Progenitor cell of endocrine pancreas (in vitro differentiated cells): ENCODE measurements at regions not wholly inside any gene's neighbourhood (a gene's known extent, or its start where the extent isn't known, plus 50 kb on each side); places are given as distances from the start of the nearest gene placed in this dataset.
"Not testable (repeated sequence)": the region's sequence is repeated elsewhere in the genome, so short reads cannot be mapped to it uniquely, and the experiment has no call there.

Experiments
- DNase-seq: peaks from one replicate; pipeline ENCODE4 v3.0.0; 2021; ENCODE audit warnings: low spot score; ENCODE audit not compliant: unreplicated experiment
- H3K27ac Mint-ChIP-seq: 2 replicates; pipeline ENCODE4 v1.8.0; 2021; ENCODE audit warnings: mild to moderate bottlenecking, moderate library complexity, mixed read lengths
- H3K27me3 Mint-ChIP-seq: 2 replicates; pipeline ENCODE4 v1.8.0; 2021; ENCODE audit warnings: mixed read lengths
- H3K36me3 Mint-ChIP-seq: 2 replicates; pipeline ENCODE4 v1.8.0; 2022; ENCODE audit warnings: mixed read lengths; ENCODE audit not compliant: insufficient read depth
- H3K4me1 Mint-ChIP-seq: 2 replicates; pipeline ENCODE4 v1.8.0; 2021; ENCODE audit warnings: low read depth, mixed read lengths
- H3K4me3 Mint-ChIP-seq: 2 replicates; pipeline ENCODE4 v1.8.0; 2021; ENCODE audit warnings: low read depth, mild to moderate bottlenecking, moderate library complexity, mixed read lengths
- H3K9me3 Mint-ChIP-seq: 2 replicates; pipeline ENCODE4 v1.8.0; 2021; ENCODE audit warnings: low read depth, mixed read lengths

DNA sequence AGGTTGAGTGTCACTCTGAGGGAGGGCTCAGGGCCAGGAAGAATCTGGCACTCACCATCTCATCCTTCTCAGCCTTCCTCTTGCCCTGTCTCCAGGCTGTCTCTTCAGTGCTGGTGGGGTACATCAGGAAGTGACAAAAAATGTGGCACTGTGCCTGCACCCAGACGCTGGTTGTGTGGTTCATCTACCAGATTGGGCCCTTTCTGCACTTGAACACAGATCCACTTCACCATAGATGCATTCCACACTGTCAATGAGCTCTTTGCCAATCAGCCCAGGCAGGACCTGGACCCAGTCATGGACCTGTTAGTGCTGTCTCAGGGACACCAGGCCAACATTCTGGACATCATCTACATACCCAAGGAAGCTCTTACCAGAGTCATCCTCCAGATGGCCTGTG lies 247.7 kb downstream of the CWH43 start:
- H3K4me1 Mint-ChIP-seq, H3K4me3 Mint-ChIP-seq, DNase-seq, H3K27ac Mint-ChIP-seq, H3K27me3 Mint-ChIP-seq, H3K36me3 Mint-ChIP-seq: not testable (repeated sequence)
- H3K9me3 Mint-ChIP-seq, result peaks cover 11% of the 10 kb centered on the region

DNA sequence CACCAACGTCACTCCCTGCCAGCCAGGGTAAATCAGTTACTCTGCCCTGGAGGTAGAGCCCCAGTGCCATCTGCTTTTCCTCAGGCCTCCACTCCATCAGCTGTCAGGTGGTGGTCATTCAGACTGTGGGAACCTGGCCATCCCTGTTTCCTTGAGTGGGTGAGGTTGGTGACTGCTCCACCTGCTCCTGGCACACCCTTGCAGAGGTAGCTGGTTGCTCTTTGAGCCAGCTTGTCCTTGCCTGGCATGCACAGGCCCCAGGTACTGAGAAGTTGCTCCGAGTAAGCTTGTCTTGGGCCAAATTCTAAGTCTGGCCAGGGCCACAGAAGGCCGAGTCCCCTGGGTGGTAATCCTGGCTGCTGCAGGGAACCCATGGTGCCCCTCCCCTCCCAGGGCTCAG lies 248.3 kb downstream of the CWH43 start:
- DNase-seq, H3K4me1 Mint-ChIP-seq, H3K27ac Mint-ChIP-seq, H3K4me3 Mint-ChIP-seq, H3K36me3 Mint-ChIP-seq, H3K27me3 Mint-ChIP-seq: not testable (repeated sequence)
- H3K9me3 Mint-ChIP-seq, result peaks cover 11% of the 10 kb centered on the region

DNA sequence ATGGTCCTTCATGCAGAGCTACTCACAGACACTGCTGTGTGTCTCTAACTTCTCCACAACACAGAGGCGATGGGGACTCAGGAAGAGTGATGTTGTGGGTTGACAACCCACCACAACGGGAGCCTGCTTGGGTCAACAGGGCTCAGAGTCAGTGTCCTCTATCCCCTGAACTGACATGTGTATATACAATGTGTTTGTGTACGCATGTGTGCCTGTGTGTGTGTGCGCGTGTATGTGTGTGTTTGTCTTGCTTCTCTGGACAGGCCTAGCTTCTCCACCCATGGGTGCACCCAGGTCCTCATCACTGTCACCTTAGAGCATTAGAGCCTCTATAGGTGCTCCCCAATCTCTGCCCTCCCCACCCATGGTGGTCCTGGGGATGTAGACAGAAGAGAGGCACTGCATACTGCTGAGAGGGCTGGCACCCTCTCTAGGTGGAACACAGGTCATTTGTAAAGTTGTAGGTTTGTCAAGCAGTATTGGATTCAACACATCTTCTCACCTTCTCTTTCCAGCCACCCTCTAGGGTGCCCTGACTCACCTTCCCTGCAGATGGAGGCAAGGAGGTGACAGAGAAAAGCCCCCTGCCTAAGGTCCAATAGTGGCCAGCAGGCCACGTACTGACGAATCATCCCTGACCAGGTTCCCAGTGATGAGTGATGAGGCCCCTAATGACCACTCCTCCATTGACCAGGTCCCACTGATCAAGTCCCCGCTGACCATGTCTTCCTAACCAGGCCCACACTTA lies 249.5 kb downstream of the CWH43 start:
- peaks cover 17% of the 10 kb centered on the region for H3K9me3 Mint-ChIP-seq
- H3K27me3 Mint-ChIP-seq, DNase-seq, H3K4me1 Mint-ChIP-seq, H3K4me3 Mint-ChIP-seq, H3K36me3 Mint-ChIP-seq, H3K27ac Mint-ChIP-seq: not testable (repeated sequence)

DNA sequence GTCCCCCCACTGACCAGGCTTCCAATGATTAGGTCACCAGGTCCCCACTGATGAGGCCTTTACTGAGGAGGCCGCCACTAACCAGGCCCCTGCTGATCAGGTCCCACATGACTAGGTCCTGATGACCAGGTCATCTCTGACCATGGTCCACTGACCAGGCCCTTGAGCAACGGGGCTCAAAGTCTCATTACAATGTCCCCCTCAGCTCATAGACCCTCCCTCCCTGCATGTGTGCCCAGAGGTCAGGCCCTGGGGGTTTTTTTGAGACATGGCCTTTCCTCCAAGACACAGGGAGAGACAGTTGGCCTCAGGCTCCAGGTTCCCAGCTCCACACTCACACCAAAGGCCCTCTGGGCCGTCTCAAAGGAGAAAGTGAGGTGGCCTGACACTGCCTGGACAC lies 250.4 kb downstream of the CWH43 start:
- H3K27ac Mint-ChIP-seq, H3K27me3 Mint-ChIP-seq, DNase-seq, H3K4me1 Mint-ChIP-seq, H3K4me3 Mint-ChIP-seq, H3K36me3 Mint-ChIP-seq: not testable (repeated sequence)
- H3K9me3 Mint-ChIP-seq, result peaks cover 21% of the 10 kb centered on the region

DNA sequence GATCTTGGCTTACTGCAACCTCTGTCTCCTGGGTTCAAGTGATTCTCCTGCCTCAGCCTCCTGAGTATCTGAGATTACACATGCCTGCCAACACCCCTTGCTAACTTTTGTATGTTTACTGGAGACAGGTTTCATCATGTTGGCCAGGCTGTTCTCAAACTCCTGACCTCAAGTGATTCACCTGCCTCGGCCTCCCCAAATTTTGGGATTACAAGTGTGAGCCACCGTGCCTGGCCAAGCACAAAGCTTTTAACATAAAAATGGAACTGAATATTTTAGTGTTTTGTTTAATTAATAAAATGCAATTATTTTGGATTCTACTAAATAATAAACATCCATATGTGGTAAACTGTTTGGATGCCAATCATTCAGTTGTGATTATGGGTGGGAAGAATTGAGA lies 255.2 kb downstream of the CWH43 start:
- H3K36me3 Mint-ChIP-seq, H3K27me3 Mint-ChIP-seq, DNase-seq, H3K4me1 Mint-ChIP-seq, H3K27ac Mint-ChIP-seq, H3K4me3 Mint-ChIP-seq: not testable (repeated sequence)
- H3K9me3 Mint-ChIP-seq, result peaks cover 37% of the 10 kb centered on the region

DNA sequence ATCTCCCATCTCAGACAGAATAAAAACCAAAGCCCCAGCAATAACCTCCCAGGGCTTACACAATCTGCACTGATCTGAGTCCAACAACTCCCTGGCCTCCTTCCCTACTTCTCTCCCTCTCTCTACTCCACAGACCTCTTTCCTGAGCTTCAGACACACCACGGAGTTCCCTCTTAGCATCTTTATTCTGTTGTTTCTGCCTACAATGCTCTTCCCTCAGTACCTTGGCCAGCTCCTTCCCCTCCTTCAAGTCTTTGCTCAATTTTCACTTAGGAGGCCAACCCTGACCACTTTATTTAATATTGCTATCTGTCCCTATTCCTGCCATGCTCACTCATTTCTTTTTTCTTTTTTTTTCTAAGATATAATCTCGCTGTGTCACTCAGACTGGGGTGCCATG lies 276.7 kb downstream of the CWH43 start:
- not testable (repeated sequence) for H3K36me3 Mint-ChIP-seq, H3K4me1 Mint-ChIP-seq, H3K27ac Mint-ChIP-seq

DNA sequence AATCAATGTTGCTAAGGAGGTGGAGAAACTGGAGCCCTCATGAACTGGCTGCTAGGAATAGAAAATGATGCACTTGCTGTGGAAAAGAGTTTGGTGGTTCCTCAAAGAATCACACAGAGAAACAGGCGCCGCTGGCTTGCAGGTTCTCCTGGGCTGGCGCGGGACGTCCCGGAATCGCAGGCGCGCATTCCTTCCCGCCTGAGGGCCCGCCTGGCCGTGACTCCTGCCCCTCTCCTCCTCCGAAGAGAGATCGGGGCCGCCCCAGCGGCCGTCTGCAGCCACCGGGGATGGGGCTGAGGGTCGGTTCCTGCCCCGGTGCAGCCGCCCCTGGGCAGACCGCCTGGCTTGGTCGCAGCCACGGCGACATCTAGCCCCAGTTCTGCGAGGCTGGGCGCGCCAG lies 284.4 kb downstream of the CWH43 start:
- H3K9me3 Mint-ChIP-seq, H3K27me3 Mint-ChIP-seq, DNase-seq, H3K4me3 Mint-ChIP-seq, H3K4me1 Mint-ChIP-seq, H3K27ac Mint-ChIP-seq, H3K36me3 Mint-ChIP-seq: not testable (repeated sequence)

More for the DNA sequence above, 276.7 kb downstream of the CWH43 start:
- not testable (repeated sequence) for H3K4me3 Mint-ChIP-seq, H3K9me3 Mint-ChIP-seq, DNase-seq, H3K27me3 Mint-ChIP-seq

DNA sequence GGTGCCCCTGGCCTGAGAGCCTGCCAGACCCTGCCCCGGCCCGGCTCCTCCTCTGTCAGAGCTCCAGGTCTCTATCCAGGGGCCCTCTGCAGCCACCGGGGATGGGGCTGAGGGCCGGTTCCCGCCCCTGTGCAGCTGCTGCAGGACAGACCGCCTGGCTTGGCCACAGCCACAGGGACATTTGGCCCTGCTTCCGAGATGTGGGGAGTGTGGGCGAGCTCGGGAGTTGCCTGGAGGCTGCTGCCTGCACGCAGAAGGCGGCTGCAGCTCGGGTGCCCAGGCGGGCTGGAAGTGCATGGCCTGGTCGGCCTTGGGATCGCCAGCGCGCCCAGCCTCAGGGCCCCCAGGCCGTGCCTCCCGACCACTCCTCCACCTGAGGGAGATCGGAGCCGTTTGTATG lies 284.8 kb downstream of the CWH43 start:
- H3K4me3 Mint-ChIP-seq, H3K9me3 Mint-ChIP-seq, H3K27ac Mint-ChIP-seq, DNase-seq, H3K27me3 Mint-ChIP-seq, H3K36me3 Mint-ChIP-seq, H3K4me1 Mint-ChIP-seq: not testable (repeated sequence)

DNA sequence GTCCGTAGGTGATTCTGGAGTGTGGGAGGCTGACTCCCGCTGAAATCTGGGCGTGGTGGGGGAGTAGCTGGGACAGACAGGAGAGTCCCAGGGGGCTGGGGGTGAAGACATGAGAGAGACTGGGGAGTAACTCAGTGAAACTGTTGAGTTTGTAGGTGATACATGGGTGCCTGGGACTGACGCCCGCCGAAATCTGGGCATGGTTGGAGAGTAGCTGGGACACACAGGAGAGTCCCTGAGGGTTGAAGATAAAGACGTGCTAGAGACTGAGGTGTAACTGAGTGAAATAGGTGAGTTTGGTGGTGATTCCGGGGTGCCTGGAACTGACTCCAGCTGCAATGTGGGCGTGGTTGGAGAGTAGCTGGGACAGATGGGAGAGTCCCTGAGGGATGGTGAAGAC lies 299.8 kb downstream of the CWH43 start:
- H3K27ac Mint-ChIP-seq, H3K36me3 Mint-ChIP-seq, H3K27me3 Mint-ChIP-seq, DNase-seq, H3K4me3 Mint-ChIP-seq, H3K4me1 Mint-ChIP-seq: not testable (repeated sequence)
- peaks cover 30% of the 10 kb centered on the region for H3K9me3 Mint-ChIP-seq

DNA sequence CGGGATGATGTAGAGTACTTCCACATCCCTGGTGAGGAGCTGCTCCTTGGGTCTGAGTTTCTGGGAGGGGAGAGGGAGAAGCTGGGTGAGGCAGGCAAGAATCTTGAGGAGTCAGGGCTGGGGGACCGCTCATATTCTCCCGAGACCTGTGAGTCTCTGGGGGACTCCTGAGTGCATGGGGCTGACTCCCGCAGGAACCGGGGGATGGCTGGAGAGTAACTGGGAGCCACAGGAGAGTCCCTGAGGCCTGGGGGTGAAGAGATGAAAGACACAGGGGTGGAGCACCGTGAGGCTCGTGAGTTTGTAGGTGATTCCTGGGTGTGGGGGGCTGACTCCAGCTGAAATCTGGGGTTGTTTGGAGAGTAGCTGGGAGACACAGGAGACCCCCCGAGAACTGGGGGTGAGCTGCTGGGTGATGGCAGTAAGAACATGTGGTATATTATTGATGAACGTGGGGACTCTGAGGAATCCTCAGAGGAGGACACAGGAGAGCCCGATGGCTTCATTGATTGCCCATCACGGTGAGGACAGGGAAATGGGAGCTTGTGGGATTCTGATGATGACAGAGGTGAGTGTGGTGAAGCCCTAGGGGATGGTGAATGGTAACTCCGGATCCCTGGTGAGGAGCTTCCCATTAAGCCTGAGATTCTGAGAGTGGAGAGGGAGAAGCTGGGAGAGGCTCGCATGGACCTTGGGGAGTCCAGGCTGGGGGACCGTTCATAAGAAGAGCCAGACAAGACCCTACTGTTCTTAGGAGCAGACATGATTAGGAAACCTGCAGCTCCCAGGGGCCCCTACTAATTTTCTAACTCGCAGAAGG lies 301.1 kb downstream of the CWH43 start:
- H3K36me3 Mint-ChIP-seq, H3K4me3 Mint-ChIP-seq, H3K27me3 Mint-ChIP-seq, H3K4me1 Mint-ChIP-seq, DNase-seq, H3K27ac Mint-ChIP-seq: not testable (repeated sequence)
- peaks cover 30% of the 10 kb centered on the region for H3K9me3 Mint-ChIP-seq

DNA sequence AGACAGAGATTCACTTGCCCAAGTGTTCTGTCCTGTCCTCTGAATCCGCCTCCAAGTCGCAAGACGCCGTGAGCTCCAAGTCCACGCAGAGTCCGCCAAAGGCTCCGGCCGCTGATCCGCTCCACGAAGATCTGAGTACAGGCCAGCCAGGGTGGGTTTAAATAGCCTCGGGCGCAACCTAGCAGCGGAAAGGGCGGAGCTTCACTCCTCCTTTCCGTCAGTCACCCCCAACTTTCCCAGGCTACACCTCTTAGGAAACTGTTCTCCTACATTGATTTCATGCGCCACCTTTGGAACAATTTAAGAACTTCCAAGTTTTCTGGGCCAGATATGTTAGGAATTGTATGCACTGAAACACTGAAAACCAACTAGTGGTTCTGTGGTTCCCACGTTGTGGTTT lies 301.8 kb downstream of the CWH43 start:
- not testable (repeated sequence) for DNase-seq, H3K36me3 Mint-ChIP-seq, H3K4me3 Mint-ChIP-seq, H3K27me3 Mint-ChIP-seq, H3K27ac Mint-ChIP-seq, H3K4me1 Mint-ChIP-seq
- peaks cover 30% of the 10 kb centered on the region for H3K9me3 Mint-ChIP-seq

DNA sequence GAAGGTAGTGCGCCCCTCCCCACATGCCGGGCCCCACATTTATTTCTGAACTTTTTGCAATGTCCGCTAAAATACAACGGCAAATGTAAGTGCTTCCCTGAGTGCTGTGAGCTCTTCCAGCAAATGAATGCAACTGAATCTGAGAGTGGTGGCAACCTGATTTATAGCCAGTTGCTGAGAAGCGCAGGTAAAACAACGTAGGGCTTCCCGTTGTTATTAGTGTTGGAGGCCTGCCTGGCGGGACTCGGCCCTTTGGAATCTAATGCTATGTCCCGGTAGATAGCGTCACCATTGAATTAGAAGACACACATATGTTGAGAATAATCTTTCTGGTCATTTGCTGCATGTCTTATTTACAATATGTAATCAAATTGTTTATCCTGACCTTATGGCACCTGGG lies 302.7 kb downstream of the CWH43 start:
- peaks cover 30% of the 10 kb centered on the region for H3K9me3 Mint-ChIP-seq
- DNase-seq, H3K27me3 Mint-ChIP-seq, H3K4me3 Mint-ChIP-seq, H3K36me3 Mint-ChIP-seq, H3K27ac Mint-ChIP-seq, H3K4me1 Mint-ChIP-seq: not testable (repeated sequence)

DNA sequence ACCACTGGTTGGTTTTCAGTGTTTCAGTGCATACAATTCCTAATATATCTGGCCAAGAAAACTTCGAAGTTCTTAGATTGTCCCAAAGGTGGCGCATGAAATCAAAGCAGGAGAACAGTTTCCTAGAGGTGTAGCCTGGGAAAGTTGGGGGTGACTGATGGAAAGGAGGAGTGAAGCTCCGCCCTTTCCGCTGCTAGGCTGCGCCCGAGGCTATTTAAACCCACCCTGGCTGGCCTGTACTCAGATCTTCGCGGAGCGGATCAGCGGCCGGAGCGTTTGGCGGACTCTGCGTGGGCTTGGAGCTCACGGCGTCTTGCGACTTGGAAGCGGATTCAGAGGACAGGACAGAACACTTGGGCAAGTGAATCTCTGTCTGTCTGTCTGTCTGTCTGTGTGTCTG lies 328.7 kb downstream of the CWH43 start:
- not testable (repeated sequence) for H3K36me3 Mint-ChIP-seq, DNase-seq, H3K27me3 Mint-ChIP-seq, H3K27ac Mint-ChIP-seq, H3K4me1 Mint-ChIP-seq, H3K4me3 Mint-ChIP-seq
- peaks cover 29% of the 10 kb centered on the region for H3K9me3 Mint-ChIP-seq
